Smooth muscle cell (in vitro differentiated cells): ENCODE measurements at regions not wholly inside any gene's neighbourhood (a gene's known extent, or its start where the extent isn't known, plus 50 kb on each side); places are given as distances from the start of the nearest gene placed in this dataset.
"Not testable (repeated sequence)": the region's sequence is repeated elsewhere in the genome, so short reads cannot be mapped to it uniquely, and the experiment has no call there.

Source experiments
- DNase-seq: peaks from one replicate; lab custom pipeline; 2025; ENCODE audit not compliant: unreplicated experiment; lab: John Stamatoyannopoulos, UW
- H2AFZ ChIP-seq: fragments of 200-600 bp; sonication (generic); 2 replicates; pipeline ENCODE4 v1.6.0; 2016; ENCODE audit warnings: antibody characterized with exemption, low read depth, mild to moderate bottlenecking
- H3F3A ChIP-seq: fragments of 200-600 bp; sonication (generic); 2 replicates; pipeline ENCODE4 v1.6.0; 2017; ENCODE audit warnings: antibody characterized with exemption, low read depth
- H3K27ac ChIP-seq: fragments of 200-600 bp; sonication (generic); 2 replicates; pipeline ENCODE4 v1.5.1; 2016; ENCODE audit warnings: low read depth, mild to moderate bottlenecking
- H3K27me3 ChIP-seq: fragments of 200-600 bp; sonication (generic); 2 replicates; pipeline ENCODE4 v1.6.1; 2016; ENCODE audit warnings: low read depth, mild to moderate bottlenecking
- H3K36me3 ChIP-seq: fragments of 200-600 bp; sonication (generic); 2 replicates; pipeline ENCODE4 v1.5.1; 2016; ENCODE audit warnings: low read depth
- H3K4me1 ChIP-seq: fragments of 200-600 bp; sonication (generic); 2 replicates; pipeline ENCODE4 v1.5.1; 2016; ENCODE audit warnings: low read depth
- H3K4me2 ChIP-seq: fragments of 200-600 bp; sonication (generic); 2 replicates; pipeline ENCODE4 v1.6.0; 2016; ENCODE audit warnings: mild to moderate bottlenecking
- H3K4me3 ChIP-seq: fragments of 200-600 bp; sonication (generic); 2 replicates; pipeline ENCODE4 v1.5.1; 2016; ENCODE audit warnings: mild to moderate bottlenecking
- H3K79me2 ChIP-seq: fragments of 200-600 bp; sonication (generic); 2 replicates; pipeline ENCODE4 v1.6.0; 2016; ENCODE audit warnings: low read depth, mild to moderate bottlenecking
- H3K9ac ChIP-seq: fragments of 200-600 bp; sonication (generic); 2 replicates; pipeline ENCODE4 v1.6.0; 2016; ENCODE audit warnings: low read depth
- H3K9me3 ChIP-seq: fragments of 200-600 bp; sonication (generic); replicated peaks from 2 replicates; pipeline ENCODE4 v1.5.1; 2016; ENCODE audit warnings: low read depth
- H4K20me1 ChIP-seq: fragments of 200-600 bp; sonication (generic); 2 replicates; pipeline ENCODE4 v1.6.0; 2016; ENCODE audit warnings: low read depth
- WGBS: methylation state at CpG from one replicate; pipeline ENCODE4 v1.1.7; 2016; ENCODE audit warnings: low lambda C conversion rate; 5-methylcytosine and 5-hydroxymethylcytosine counted together
- TF ChIP-seq, protein P1 (sequence below): fragments of 200-600 bp; sonication (generic); IDR thresholded peaks from 2 replicates; pipeline ENCODE4 v1.5.1; 2017; ENCODE audit warnings: borderline replicate concordance, mild to moderate bottlenecking, antibody characterized with exemption; ENCODE audit not compliant: insufficient read depth, poor library complexity, severe bottlenecking

DNA sequence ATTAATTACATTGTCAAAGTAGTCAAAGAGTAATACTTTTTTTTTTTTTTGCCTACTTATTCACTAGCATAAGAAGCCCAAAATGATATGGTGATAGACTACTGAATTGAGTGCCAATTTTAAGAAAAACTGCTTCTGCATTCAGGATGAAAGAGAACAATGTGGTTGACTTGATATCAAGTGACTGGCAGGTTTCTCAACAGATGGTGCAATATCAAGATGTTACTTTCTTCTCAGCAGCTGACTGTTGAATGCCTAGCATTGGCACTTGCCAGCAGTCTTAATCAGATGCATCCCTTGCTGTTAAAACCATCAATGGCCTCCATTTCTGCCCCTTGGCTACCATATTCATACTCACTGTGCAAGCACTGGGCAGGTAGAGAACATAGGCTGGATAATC, 863.2 kb downstream of the GBE1 start:
- H3K4me2 ChIP-seq: no peak overlapping the region
- no peak overlapping the region for H3K4me3 ChIP-seq
- no peaks in the 10 kb centered on the region for H3F3A ChIP-seq
- H3K27me3 ChIP-seq: no peaks in the 10 kb centered on the region
- TF ChIP-seq, protein P1, sequence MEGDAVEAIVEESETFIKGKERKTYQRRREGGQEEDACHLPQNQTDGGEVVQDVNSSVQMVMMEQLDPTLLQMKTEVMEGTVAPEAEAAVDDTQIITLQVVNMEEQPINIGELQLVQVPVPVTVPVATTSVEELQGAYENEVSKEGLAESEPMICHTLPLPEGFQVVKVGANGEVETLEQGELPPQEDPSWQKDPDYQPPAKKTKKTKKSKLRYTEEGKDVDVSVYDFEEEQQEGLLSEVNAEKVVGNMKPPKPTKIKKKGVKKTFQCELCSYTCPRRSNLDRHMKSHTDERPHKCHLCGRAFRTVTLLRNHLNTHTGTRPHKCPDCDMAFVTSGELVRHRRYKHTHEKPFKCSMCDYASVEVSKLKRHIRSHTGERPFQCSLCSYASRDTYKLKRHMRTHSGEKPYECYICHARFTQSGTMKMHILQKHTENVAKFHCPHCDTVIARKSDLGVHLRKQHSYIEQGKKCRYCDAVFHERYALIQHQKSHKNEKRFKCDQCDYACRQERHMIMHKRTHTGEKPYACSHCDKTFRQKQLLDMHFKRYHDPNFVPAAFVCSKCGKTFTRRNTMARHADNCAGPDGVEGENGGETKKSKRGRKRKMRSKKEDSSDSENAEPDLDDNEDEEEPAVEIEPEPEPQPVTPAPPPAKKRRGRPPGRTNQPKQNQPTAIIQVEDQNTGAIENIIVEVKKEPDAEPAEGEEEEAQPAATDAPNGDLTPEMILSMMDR: no peak
- H2AFZ ChIP-seq: no peak overlapping the region
- DNase-seq: no peak
- no peaks in the 10 kb centered on the region for H3K79me2 ChIP-seq
- H3K27ac ChIP-seq: no peak overlapping the region
- no peaks in the 10 kb centered on the region for H3K4me1 ChIP-seq
- no peak overlapping the region for H3K9ac ChIP-seq
- no peaks in the 10 kb centered on the region for H3K9me3 ChIP-seq
- no peaks in the 10 kb centered on the region for H4K20me1 ChIP-seq
- H3K36me3 ChIP-seq: no peaks in the 10 kb centered on the region

DNA sequence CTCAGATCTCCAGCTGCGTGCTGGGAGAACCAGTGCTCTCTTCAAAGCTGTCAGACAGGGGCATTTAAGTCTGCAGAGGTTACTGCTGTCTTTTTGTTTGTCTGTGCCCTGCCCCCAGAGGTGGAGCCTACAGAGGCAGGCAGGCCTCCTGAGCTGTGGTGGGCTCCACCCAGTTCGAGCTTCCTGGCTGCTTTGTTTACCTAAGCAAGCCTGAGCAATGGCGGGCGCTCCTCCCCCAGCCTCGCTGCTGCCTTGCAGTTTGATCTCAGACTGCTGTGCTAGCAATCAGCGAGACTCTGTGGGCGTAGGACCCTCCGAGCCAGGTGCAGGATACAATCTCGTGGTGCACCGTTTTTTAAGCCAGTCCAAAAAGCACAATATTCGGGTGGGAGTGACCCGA, 864.4 kb downstream of the GBE1 start:
- 61% methylated on average over 10 of the region's 12 CpGs for WGBS
- H3K79me2 ChIP-seq, H3F3A ChIP-seq, H3K9me3 ChIP-seq, H3K27ac ChIP-seq, H3K9ac ChIP-seq, H3K4me3 ChIP-seq, DNase-seq, H3K4me1 ChIP-seq, H2AFZ ChIP-seq, H3K27me3 ChIP-seq, H4K20me1 ChIP-seq, H3K4me2 ChIP-seq, H3K36me3 ChIP-seq: not testable (repeated sequence)

DNA sequence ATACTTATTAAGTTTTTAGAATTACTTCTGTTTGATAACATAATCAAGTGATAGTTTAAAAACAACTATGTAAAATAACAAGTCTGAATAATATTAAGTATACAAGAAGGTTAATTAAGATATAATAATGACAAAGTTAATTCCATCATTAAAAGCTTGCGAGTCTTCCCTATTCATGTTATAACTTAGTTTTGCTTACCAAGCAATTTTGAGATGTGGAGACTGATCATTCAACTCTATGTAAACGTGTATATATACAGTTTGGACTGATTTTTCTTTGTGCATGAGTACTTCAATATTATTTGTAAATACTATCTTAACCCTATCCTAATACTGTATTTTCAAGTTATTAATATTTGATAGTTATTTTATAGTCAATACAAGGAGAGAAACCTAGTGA, 870.9 kb downstream of the GBE1 start:
- TF ChIP-seq, protein P1: no peak
- H3K4me2 ChIP-seq: no peak overlapping the region

DNA sequence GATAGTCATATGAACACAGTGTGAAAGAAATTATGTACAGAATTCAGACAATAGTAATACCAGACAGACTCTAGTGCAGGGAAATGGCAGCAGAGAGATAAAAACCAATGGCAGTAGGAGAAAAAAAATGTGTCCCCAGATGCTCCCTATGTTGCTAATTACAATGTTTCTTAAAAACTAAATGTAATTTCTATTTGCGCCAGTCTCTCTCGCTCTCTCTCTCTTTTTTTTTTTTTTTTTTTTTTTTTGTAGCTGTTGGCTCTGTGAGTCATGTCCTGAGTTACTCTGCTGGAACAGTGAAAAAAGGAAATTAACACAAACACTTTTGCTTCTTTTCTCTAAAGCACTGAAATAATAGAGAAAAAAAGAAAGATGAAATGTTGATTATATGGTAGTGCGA, 871.9 kb downstream of the GBE1 start:
- Histone ChIP-seq H3F3A (no peaks in the 10 kb centered on the region), H3K4me1 (no peaks in the 10 kb centered on the region), H3K9ac (no peak overlapping the region), H3K9me3 (no peaks in the 10 kb centered on the region), H3K4me2 (no peak overlapping the region), H3K36me3 (no peaks in the 10 kb centered on the region), H3K79me2 (no peaks in the 10 kb centered on the region), H3K27ac (no peak overlapping the region), H4K20me1 (no peaks in the 10 kb centered on the region), H3K27me3 (no peaks in the 10 kb centered on the region), H3K4me3 (no peak overlapping the region), H2AFZ (no peak overlapping the region)
- TF ChIP-seq, protein P1: no peak
- 91% methylated on average over 3 of the region's 3 CpGs for WGBS
- DNase-seq: no peak

More for the DNA sequence above, 870.9 kb downstream of the GBE1 start:
- Histone ChIP-seq H3F3A (no peaks in the 10 kb centered on the region), H3K27ac (no peak overlapping the region), H3K27me3 (no peaks in the 10 kb centered on the region), H2AFZ (no peak overlapping the region), H3K36me3 (no peaks in the 10 kb centered on the region), H3K9me3 (no peaks in the 10 kb centered on the region), H3K4me3 (no peak overlapping the region), H3K4me1 (no peaks in the 10 kb centered on the region), H3K9ac (no peak overlapping the region), H4K20me1 (no peaks in the 10 kb centered on the region), H3K79me2 (no peaks in the 10 kb centered on the region)
- 81% methylated on average over 2 of the region's 2 CpGs for WGBS
- no peak for DNase-seq
